ENCODE measurements at regions not wholly inside any gene's neighbourhood (a gene's known extent, or its start where the extent isn't known, plus 50 kb on each side); places are given as distances from the start of the nearest gene placed in this dataset.

DNA sequence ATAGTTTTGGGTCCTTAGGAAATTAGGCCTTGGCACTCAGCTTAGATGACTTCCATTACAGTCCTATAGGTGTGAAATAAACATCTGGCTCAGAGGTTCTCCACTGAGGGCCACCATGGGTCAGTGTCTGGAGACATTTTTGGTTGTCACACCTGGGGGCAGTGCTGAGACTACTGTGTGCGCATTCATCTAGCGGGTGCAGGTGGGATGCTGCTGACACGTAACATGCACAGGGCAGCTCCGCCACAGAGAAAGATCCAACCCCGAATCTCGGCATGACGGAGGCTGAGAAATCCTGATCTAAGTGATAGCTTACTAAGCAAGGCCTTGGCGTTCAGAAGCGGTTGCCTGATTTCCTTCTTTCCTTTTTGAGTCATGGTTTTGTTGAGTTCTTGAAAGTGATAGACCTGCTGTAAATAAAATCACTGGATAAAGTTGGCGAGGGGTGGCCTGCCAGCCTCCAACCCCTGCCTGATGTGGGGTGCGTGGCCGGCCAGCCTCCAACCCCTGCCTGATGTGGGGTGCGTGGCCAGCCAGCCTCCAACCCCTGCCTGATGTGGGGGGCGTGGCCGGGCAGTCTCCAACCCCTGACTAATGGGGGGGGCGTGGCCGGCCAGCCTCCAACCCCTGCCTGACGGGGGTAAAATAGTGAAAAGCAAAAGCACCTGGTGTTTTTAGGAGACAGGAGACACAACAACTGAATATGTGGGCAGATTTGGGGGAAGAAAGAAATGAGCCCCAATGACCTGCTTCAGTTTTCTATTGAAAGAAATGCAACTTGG is 158.1 kb downstream of the CDH26 start:
- Mint-ChIP-seq H3K27me3 (ENCODE audit: low read depth, poor library complexity) (peaks cover 30% of the 10 kb centered on the region), H3K4me3 (no peak overlapping the region), H3K9me3 (peaks cover 14% of the 10 kb centered on the region), H3K27ac (no peak overlapping the region), H3K4me1 (peaks cover 5% of the 10 kb centered on the region), H3K36me3 (ENCODE audit: low read depth) (no peaks in the 10 kb centered on the region)
- no peak for DNase-seq
- TF ChIP-seq CTCF (IDR thresholded peaks at IDR 0.05), result no peak

DNA sequence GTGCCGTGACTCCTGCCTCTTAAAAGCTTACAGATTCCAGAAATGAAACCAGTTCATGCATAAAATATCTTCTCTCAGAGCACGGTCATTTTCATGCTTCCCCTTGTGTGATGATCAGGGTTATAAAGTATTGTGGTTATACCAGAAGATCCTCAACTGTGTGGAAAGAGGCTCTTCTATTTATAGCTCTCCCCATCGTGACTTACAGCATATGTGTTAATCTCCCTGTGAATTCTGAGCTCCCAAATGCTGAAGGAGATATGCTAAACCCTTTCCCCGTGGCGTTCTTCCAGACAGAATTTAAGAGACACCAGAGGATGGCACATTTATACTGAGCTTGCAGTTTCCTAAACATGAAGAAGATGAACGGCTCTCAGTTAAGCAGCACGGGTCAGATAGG is 158.8 kb downstream of the CDH26 start:
- Mint-ChIP-seq H3K9me3 (peaks cover 14% of the 10 kb centered on the region), H3K4me3 (no peak overlapping the region), H3K36me3 (ENCODE audit: low read depth) (no peaks in the 10 kb centered on the region), H3K27ac (no peak overlapping the region), H3K4me1 (peaks cover 5% of the 10 kb centered on the region), H3K27me3 (ENCODE audit: low read depth, poor library complexity) (peaks cover 37% of the 10 kb centered on the region)
- TF ChIP-seq CTCF (IDR thresholded peaks at IDR 0.05), result no peak
- no peak for DNase-seq

- TF ChIP-seq CTCF (IDR thresholded peaks at IDR 0.05), result no peak
- H3K27ac Mint-ChIP-seq, result no peak overlapping the region
- DNase-seq, result no peak
- H3K36me3 Mint-ChIP-seq (ENCODE audit: low read depth), result no peaks in the 10 kb centered on the region
- peaks cover 5% of the 10 kb centered on the region for H3K4me1 Mint-ChIP-seq
- H3K9me3 Mint-ChIP-seq, result peaks cover 15% of the 10 kb centered on the region
- H3K4me3 Mint-ChIP-seq, result no peak overlapping the region
- peaks cover 28% of the 10 kb centered on the region for H3K27me3 Mint-ChIP-seq (ENCODE audit: low read depth, poor library complexity)
These were observed 163.7 kb downstream of the CDH26 start for GRCh38 chr20:60121903-60122302.

- Mint-ChIP-seq H3K9me3 (peaks cover 16% of the 10 kb centered on the region), H3K36me3 (ENCODE audit: low read depth) (no peaks in the 10 kb centered on the region), H3K27ac (peak overlapping the region; percentile 9), H3K4me1 (no peaks in the 10 kb centered on the region), H3K4me3 (no peak overlapping the region), H3K27me3 (ENCODE audit: low read depth, poor library complexity) (peaks cover 22% of the 10 kb centered on the region)
- TF ChIP-seq CTCF (IDR thresholded peaks at IDR 0.05), result no peak
- no peak for DNase-seq
These were observed 164.4 kb downstream of the CDH26 start for GRCh38 chr20:60122671-60123070.

DNA sequence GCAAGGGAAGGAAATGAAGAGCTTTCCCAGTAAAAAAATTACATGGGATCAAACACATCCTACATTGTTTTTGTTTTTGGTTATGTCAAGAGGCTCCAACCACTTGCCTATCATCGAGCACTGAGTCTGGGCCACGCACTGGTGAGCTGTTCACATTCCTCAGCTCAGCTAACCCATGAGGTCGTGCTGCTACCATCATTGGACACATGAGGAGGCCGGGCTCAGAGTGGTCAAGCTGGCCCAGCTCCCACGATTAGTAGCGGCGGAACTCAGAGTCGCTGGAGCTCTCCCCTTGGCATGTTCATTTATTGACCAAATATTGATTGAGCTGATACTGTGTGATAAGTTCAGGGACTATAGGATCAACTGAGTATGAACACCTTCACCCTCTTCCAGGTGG is 164.9 kb downstream of the CDH26 start:
- Mint-ChIP-seq H3K4me3 (no peak overlapping the region), H3K9me3 (peaks cover 14% of the 10 kb centered on the region), H3K27ac (no peak overlapping the region), H3K4me1 (no peaks in the 10 kb centered on the region), H3K27me3 (ENCODE audit: low read depth, poor library complexity) (peaks cover 22% of the 10 kb centered on the region), H3K36me3 (ENCODE audit: low read depth) (no peaks in the 10 kb centered on the region)
- no peak for DNase-seq
- TF ChIP-seq CTCF (IDR thresholded peaks at IDR 0.05), result no peak

DNA sequence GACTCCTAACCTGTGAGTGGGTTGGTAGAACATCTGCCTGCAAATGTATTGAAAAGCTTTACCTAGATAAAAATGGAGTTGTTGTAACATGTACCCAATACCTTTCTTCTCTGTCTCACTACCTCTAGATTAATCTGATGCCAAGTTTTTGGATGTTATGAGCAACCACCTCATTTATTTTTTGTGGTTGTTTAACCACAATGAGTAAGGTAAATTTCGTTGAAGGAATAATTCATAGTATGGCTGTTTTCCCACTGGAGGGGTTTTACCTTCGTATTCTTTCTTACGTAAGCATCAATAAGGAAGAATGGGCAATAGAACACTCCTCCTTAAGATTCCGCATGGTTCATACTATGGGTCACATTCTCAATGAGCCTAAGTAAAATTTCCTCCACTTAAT is 165.4 kb downstream of the CDH26 start:
- Mint-ChIP-seq H3K36me3 (ENCODE audit: low read depth) (no peaks in the 10 kb centered on the region), H3K4me3 (no peak overlapping the region)

More for the DNA sequence above, 165.4 kb downstream of the CDH26 start:
- H3K27me3 Mint-ChIP-seq (ENCODE audit: low read depth, poor library complexity), result peaks cover 16% of the 10 kb centered on the region
- no peaks in the 10 kb centered on the region for H3K4me1 Mint-ChIP-seq
- no peak overlapping the region for H3K27ac Mint-ChIP-seq
- no peak for DNase-seq
- TF ChIP-seq CTCF (IDR thresholded peaks at IDR 0.05), result no peak
- peaks cover 14% of the 10 kb centered on the region for H3K9me3 Mint-ChIP-seq
